Upper lobe of left lung (tissue), 6 donors: ENCODE measurements at regions not wholly inside any gene's neighbourhood (a gene's known extent, or its start where the extent isn't known, plus 50 kb on each side); places are given as distances from the start of the nearest gene placed in this dataset.

Experiments
- ATAC-seq, 2 donors: fragments of 200-7000 bp; cut with Tn5 transposase; one replicate each; pipeline ENCODE4 v1.9.1; 2022; ENCODE audit warnings: mild to moderate bottlenecking in 2 of 2, moderate library complexity in 2 of 2; ENCODE audit not compliant: low FRiP score in 2 of 2
- DNase-seq, 2 donors: peaks; one replicate each; pipeline ENCODE4 v3.0.0-alpha.2; 2019 to 2020
- H3K27ac ChIP-seq, 4 donors: fragments of 200-600 bp; sonication (generic); one replicate each; pipeline ENCODE4 v1.5.1; 2016 to 2019
- H3K27me3 ChIP-seq, 4 donors: fragments of 200-600 bp; sonication (generic); one replicate each; pipeline ENCODE4 v1.5.1; 2017 to 2019
- H3K36me3 ChIP-seq, 4 donors: fragments of 200-600 bp; sonication (generic); one replicate each; pipeline ENCODE4 v1.5.1; 2016 to 2019
- H3K4me1 ChIP-seq, 4 donors: fragments of 200-600 bp; sonication (generic); one replicate each; pipeline ENCODE4 v1.5.1; 2018 to 2019
- H3K4me3 ChIP-seq, 4 donors: fragments of 200-600 bp; sonication (generic); one replicate each; pipeline ENCODE4 v1.5.1; 2017 to 2019; ENCODE audit warnings: mild to moderate bottlenecking in 2 of 4, moderate library complexity in 1 of 4
- H3K9me3 ChIP-seq, 4 donors: fragments of 200-600 bp; sonication (generic); one replicate each; pipeline ENCODE4 v1.5.1; 2018 to 2019
- EP300 ChIP-seq, 4 donors: sonication (generic); formaldehyde crosslinking; IDR thresholded peaks; one replicate each; pipeline ENCODE4 v1.5.1; 2017; ENCODE audit warnings: antibody characterized with exemption in 4 of 4, control low read depth in 2 of 4
- POLR2A ChIP-seq, 4 donors: fragments of 450-650 bp; IDR thresholded peaks; one replicate each; pipeline ENCODE4 v1.5.1; 2016 to 2017; ENCODE audit warnings: antibody characterized with exemption in 4 of 4, mild to moderate bottlenecking in 2 of 4
- POLR2AphosphoS5 ChIP-seq, 2 donors: sonication (generic); formaldehyde crosslinking; IDR thresholded peaks; one replicate each; pipeline ENCODE4 v1.5.1; 2017; ENCODE audit warnings: antibody characterized with exemption in 2 of 2
- WGBS, 2 donors: methylation state at CpG; one replicate each; pipeline ENCODE4 v1.1.5; 2017 to 2018; 5-methylcytosine and 5-hydroxymethylcytosine counted together
- TF ChIP-seq, protein P1 (sequence below), 6 experiments: fragments of 450-650 bp in 4 of 6; fragments of 200-600 bp in 2 of 6; sonication (generic) in 2 of 6; IDR thresholded peaks; one replicate each; pipeline ENCODE4 v1.5.1; 2016 to 2019; ENCODE audit warnings: antibody characterized with exemption in 6 of 6
- donor health status: DM: no; HTN: no; CAD: no; lungs with moderate emphysema.
- donor health status: DM: no; HTN: yes; CAD: no; lungs with severe emphysema.

DNA sequence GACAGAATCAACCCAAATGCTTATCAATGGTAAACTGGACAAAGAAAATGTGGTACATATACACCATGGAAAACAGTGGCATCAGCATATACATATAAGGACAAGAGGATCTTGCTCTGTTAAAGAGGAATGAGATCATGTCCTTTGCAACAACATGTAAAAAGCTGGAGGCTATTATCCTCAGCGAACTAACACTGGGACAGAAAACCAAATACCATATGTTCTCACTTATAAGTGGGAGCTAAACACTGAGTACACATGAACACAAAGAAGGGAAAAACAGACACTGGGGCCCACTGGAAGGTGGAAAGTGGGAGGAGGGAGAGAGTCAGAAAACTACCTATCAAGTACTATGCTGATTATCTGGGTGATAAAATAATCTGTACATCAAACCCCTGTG lies 447.3 kb upstream of the MAF start:
- Histone ChIP-seq H3K4me1 (peaks cover 0 to 6% (median 0%) of the 10 kb centered on the region in 4 donors), H3K36me3 (no peaks in the 10 kb centered on the region), H3K4me3 (no peak overlapping the region), H3K27ac (no peak overlapping the region), H3K27me3 (no peaks in the 10 kb centered on the region), H3K9me3 (no peaks in the 10 kb centered on the region)
- ATAC-seq = no peak
- TF ChIP-seq EP300 (IDR thresholded peaks at IDR 0.05) (no peak), POLR2AphosphoS5 (IDR thresholded peaks at IDR 0.05) (no peak), POLR2A (IDR thresholded peaks at IDR 0.05) (no peak)
- TF ChIP-seq, protein P1, sequence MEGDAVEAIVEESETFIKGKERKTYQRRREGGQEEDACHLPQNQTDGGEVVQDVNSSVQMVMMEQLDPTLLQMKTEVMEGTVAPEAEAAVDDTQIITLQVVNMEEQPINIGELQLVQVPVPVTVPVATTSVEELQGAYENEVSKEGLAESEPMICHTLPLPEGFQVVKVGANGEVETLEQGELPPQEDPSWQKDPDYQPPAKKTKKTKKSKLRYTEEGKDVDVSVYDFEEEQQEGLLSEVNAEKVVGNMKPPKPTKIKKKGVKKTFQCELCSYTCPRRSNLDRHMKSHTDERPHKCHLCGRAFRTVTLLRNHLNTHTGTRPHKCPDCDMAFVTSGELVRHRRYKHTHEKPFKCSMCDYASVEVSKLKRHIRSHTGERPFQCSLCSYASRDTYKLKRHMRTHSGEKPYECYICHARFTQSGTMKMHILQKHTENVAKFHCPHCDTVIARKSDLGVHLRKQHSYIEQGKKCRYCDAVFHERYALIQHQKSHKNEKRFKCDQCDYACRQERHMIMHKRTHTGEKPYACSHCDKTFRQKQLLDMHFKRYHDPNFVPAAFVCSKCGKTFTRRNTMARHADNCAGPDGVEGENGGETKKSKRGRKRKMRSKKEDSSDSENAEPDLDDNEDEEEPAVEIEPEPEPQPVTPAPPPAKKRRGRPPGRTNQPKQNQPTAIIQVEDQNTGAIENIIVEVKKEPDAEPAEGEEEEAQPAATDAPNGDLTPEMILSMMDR (IDR thresholded peaks at IDR 0.05) = no peak
- DNase-seq = no peak
- 56 to 84% methylated on average over 1 of the region's 1 CpG for WGBS, 2 donors

GRCh38 chr16:80046848-80047247 lies 446.3 kb upstream of the MAF start:
- TF ChIP-seq, protein P1 (IDR thresholded peaks at IDR 0.05) = no peak
- TF ChIP-seq POLR2A (IDR thresholded peaks at IDR 0.05) (no peak), EP300 (IDR thresholded peaks at IDR 0.05) (no peak), POLR2AphosphoS5 (IDR thresholded peaks at IDR 0.05) (no peak)
- no peaks in the 10 kb centered on the region for H3K9me3 ChIP-seq
- no peaks in the 10 kb centered on the region for H3K36me3 ChIP-seq
- no peak overlapping the region for H3K4me3 ChIP-seq
- WGBS, 2 donors = 73 to 75% methylated on average over 2 of the region's 2 CpGs
- DNase-seq = no peak
- no peaks in the 10 kb centered on the region for H3K27me3 ChIP-seq
- H3K4me1 ChIP-seq = peaks cover 0 to 6% (median 0%) of the 10 kb centered on the region in 4 donors
- no peak for ATAC-seq
- H3K27ac ChIP-seq = no peak overlapping the region

DNA sequence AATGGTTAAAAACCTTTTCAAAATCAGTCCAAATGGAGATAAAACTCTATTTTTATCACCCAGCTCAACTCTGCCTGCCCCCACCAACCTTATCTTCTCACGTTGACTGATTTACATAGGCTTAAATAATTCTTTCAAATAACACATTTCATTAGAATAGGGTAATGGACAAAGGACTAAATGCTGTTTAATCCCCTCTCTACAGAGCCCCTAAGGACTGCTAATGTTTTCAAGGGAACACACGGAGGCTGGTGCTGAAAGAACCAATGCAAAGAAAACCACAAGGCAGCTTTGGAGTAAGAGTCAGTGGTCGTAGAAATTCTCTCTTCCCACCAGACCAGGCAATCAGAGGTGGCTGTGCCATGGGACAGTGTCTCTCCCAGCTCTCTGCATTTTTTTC lies 445.7 kb upstream of the MAF start:
- H3K27ac ChIP-seq = no peak overlapping the region
- WGBS, 2 donors = 34 to 55% methylated on average over 3 of the region's 3 CpGs
- H3K4me3 ChIP-seq = no peak overlapping the region
- no peaks in the 10 kb centered on the region for H3K9me3 ChIP-seq
- peaks cover 0 to 6% (median 0%) of the 10 kb centered on the region in 4 donors for H3K4me1 ChIP-seq
- no peak for ATAC-seq
- H3K27me3 ChIP-seq = no peaks in the 10 kb centered on the region
- DNase-seq = no peak
- TF ChIP-seq, protein P1 (IDR thresholded peaks at IDR 0.05) = no peak
- no peak for TF ChIP-seq EP300 (IDR thresholded peaks at IDR 0.05)
- TF ChIP-seq POLR2A (IDR thresholded peaks at IDR 0.05) = no peak
- TF ChIP-seq POLR2AphosphoS5 (IDR thresholded peaks at IDR 0.05) = no peak
- H3K36me3 ChIP-seq = no peaks in the 10 kb centered on the region

GRCh38 chr16:80045861-80046260 lies 445.3 kb upstream of the MAF start:
- no peak for DNase-seq
- Histone ChIP-seq H3K27ac (no peak overlapping the region), H3K9me3 (no peaks in the 10 kb centered on the region), H3K36me3 (no peaks in the 10 kb centered on the region), H3K4me3 (no peak overlapping the region), H3K27me3 (no peaks in the 10 kb centered on the region), H3K4me1 (peaks cover 0 to 6% (median 0%) of the 10 kb centered on the region in 4 donors)
- no peak for TF ChIP-seq POLR2AphosphoS5 (IDR thresholded peaks at IDR 0.05)
- TF ChIP-seq, protein P1 (IDR thresholded peaks at IDR 0.05) = no peak
- TF ChIP-seq POLR2A (IDR thresholded peaks at IDR 0.05) = no peak
- TF ChIP-seq EP300 (IDR thresholded peaks at IDR 0.05) = no peak
- 43% methylated on average over 8 of the region's 8 CpGs for WGBS, 2 donors
- ATAC-seq = no peak

- H3K4me1 ChIP-seq = peaks cover 0 to 6% (median 0%) of the 10 kb centered on the region in 4 donors
- no peak for DNase-seq
- no peaks in the 10 kb centered on the region for H3K9me3 ChIP-seq
- no peaks in the 10 kb centered on the region for H3K36me3 ChIP-seq
- no peaks in the 10 kb centered on the region for H3K27me3 ChIP-seq
- H3K4me3 ChIP-seq = no peak overlapping the region
- H3K27ac ChIP-seq = no peak overlapping the region
- no peak for TF ChIP-seq EP300 (IDR thresholded peaks at IDR 0.05)
- TF ChIP-seq, protein P1 (IDR thresholded peaks at IDR 0.05) = no peak
- no peak for TF ChIP-seq POLR2AphosphoS5 (IDR thresholded peaks at IDR 0.05)
- TF ChIP-seq POLR2A (IDR thresholded peaks at IDR 0.05) = no peak
- 71 to 72% methylated on average over 2 of the region's 2 CpGs for WGBS, 2 donors
- ATAC-seq = no peak
Observed at GRCh38 chr16:80041410-80041809, 440.9 kb upstream of the MAF start.
